DMS79 (cell line): ENCODE measurements at regions not wholly inside any gene's neighbourhood (a gene's known extent, or its start where the extent isn't known, plus 50 kb on each side); places are given as distances from the start of the nearest gene placed in this dataset.

ENCODE experiments used
- DNase-seq: peaks from one replicate; lab custom pipeline; 2025; lab: John Stamatoyannopoulos, UW

DNA sequence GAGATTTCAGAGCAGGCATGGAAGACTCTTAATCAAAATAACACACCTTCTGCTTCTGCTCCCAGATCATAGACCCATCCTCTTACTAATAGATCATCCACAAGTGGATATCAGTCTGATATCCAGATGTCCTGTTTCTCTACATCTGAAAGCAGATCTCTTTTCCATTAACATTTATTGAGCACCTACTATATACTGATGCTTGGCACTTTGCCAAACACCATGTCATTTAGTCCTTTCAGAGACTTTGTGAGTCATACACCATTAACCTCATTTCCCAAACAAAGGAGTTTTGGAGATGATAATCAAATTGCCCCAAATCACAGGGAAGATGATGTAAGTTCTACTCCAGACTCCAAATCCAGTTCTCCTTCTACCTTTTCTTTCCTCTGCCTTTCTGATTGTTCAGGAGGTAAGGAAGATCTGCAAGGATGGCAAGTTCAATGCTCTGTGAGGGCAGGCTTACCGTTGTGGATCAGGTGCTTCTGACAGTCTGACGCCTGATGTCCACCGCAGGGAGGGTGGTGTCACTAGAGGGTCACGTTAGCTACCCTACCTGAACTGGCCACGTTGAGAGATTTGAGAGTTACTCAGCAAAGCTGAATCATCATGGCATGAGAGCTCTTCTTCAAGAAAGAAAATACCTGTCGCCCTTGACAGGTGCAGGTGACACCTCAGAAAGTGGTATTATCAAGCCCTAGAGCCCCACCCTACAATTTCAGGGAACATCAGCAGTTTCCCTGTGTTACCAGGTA lies 269.6 kb upstream of the ZMIZ1 start:
- DNase-seq: no peak

DNA sequence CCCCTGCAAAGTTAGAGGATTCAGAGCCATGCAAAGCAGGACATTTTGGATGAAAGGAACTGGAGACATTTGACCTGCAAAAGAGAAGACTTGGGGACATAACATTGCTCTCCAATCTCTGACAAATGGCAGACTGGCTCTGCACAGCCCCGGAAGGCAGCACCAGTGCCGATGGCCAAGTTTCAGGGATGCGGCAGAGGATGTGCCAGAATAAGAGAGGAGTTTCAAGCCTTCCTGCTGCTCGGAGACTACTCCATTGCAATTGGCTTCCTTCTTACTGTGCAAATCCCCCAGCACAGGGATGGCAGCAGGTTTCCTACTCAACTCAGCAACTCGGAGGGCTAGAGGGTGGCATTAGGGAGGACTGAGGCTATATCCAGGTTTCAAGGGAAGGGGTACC lies 268.8 kb upstream of the ZMIZ1 start:
- no peak for DNase-seq

- DNase-seq: no peak
Observed at GRCh38 chr10:78800535-78801320, 268.0 kb upstream of the ZMIZ1 start.

GRCh38 chr10:78802431-78802830 lies 266.3 kb upstream of the ZMIZ1 start:
- DNase-seq: no peak

GRCh38 chr10:78802866-78803265 lies 265.9 kb upstream of the ZMIZ1 start:
- DNase-seq: no peak

GRCh38 chr10:78803710-78804109 lies 265.1 kb upstream of the ZMIZ1 start:
- no peak for DNase-seq

GRCh38 chr10:78804411-78805032 lies 264.2 kb upstream of the ZMIZ1 start:
- no peak for DNase-seq

DNA sequence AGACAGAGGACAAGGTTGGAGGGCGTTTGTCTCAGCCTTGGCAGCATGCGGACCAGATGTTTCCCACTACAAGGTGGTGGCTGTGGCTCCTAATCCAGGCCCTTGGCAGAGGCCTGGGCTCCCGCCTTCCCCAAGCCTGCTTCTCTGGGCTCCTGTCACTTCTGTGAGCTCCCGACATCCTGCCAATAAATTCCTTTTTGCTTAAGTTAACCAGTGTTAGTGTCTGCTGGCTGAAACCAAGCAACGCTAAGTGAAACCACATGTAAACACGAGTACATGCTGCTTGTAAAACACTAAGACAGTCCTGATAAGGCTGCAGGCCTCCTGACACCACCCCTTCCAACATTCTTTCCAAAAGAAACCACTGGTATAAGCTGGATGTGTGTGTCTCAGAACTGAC lies 263.6 kb upstream of the ZMIZ1 start:
- peak; percentile 23 for DNase-seq

GRCh38 chr10:78806681-78807221 lies 262.0 kb upstream of the ZMIZ1 start:
- no peak for DNase-seq

GRCh38 chr10:78807504-78808203 lies 261.1 kb upstream of the ZMIZ1 start:
- DNase-seq: no peak

DNA sequence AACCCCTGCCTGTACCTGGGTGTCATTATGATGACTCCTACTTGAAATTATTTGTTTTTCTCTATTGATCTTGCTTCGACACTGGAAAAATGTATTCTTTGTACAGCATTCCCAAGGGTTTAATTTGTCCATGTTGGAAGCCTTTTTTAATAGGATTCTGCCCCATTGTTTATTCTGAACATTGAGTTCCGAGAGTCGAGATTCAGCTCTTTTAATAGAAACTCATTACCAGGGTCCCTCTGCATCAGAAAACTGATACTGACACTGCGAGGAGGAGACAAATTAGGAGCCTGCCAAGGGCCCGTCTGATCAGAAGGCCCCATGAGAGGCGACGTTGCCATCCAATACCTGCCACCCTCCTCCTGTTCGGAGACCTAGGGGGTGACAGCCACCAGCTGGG lies 260.5 kb upstream of the ZMIZ1 start:
- DNase-seq: no peak

DNA sequence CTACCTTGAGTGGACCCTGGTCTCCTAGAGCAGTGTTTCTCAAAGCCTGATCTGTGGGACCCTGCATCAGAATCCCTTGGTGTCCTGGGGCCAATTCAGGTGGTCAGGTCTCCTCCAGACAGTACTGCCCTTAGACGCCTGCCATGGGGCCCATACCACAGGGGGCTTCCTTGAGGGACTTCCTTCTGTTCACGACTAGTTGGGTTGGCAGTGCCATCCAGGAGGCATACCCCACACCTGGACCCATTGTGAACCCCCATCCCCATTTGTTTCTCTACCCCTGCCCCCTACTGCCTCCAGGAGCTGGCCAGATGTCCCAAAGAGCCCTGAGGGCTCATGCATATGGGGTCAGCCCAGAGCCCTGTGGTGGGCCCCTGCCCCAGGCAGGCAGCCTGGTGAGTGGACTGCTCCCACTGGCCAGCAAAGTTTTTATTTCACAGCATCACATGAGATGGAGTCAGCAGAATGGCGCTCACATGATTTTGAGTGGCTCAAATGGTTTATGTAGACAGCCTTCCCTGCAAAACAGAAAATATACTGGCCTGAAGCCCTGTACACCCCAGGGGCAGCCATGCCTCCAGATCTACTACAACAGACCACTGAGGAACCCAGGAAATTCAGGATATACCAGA lies 259.9 kb upstream of the ZMIZ1 start:
- DNase-seq: no peak

- no peak for DNase-seq
Observed at GRCh38 chr10:78811174-78811573, 257.6 kb upstream of the ZMIZ1 start.

- no peak for DNase-seq
Observed at GRCh38 chr10:78812571-78813318, 256.0 kb upstream of the ZMIZ1 start.

DNA sequence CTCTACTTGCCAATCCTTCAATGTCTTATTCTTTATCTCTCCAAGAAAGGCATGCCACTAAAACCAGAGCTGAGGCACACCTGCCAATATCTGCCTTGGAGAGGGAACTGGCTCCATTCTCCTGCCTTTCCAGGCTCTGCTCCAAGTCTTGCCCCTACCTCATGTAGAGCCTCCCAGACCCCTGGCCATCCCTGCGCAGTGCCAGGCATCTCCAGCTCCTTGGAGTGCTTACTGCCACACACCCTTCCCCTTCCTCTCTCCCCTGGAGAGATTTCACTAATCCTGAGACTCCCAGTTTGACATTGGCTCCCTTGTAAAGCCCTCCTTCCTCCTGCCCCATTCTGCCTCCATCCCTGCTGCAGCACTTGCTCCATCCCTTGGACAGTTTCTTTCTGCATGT lies 255.2 kb upstream of the ZMIZ1 start:
- no peak for DNase-seq

- DNase-seq: no peak
Observed at GRCh38 chr10:78813998-78814399, 254.8 kb upstream of the ZMIZ1 start.

- DNase-seq: no peak
Observed at GRCh38 chr10:78814407-78814806, 254.4 kb upstream of the ZMIZ1 start.

GRCh38 chr10:78815702-78816334 lies 252.9 kb upstream of the ZMIZ1 start:
- no peak for DNase-seq

- DNase-seq: no peak
Observed at GRCh38 chr10:78817361-78817760, 251.4 kb upstream of the ZMIZ1 start.

DNA sequence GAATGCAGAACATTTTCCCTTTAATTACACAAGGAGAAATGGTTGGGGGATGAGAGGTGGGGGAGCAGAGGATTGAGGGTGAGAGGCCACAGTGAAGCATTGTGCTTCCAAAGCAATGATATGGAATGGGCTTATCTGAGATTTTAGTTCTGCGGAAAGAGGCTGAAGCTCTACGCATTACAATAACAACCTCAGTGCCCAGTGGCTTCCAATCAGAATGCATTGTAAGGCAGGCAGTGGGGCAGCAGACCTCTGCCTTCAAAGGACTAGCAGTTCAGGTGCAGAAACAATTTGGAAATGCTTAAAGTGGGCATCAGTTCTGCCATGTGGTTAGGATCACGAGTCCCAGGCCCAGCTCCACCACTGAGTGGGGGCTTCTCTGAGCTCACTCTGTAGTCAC lies 251.0 kb upstream of the ZMIZ1 start:
- no peak for DNase-seq
